ENCODE measurements at regions not wholly inside any gene's neighbourhood (a gene's known extent, or its start where the extent isn't known, plus 50 kb on each side); places are given as distances from the start of the nearest gene placed in this dataset.

DNA sequence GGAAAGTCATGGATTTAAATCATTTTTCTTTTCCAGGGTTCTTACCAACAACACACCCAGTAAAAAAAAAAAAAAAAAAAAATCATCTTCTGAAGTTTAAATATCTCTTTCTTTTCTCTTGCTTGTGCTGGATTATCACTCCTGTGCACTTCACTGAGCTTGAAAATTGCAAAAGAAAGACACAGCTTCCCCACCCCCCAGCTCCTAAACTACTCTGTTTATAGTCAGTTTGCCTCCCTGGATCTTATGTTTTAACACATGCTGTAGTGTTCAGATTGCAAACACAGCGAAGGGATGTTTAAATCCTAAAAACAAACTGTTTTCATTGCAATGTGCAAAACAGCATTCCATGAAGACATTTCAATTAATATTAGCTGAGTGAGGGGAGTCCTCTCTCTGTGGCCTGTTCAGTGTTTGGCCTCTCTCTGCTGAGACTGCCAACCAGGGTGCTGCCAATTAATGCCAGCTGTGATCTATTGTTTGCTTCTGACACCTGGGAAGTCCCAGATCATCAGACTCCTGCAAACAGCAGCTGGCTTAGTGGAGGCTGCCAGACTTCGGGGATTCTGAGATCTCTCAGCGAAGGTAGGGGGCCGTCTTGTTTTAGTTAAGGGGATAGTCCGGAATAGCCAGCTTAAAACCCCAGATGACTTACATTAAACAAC lies 171.1 kb upstream of the PITX2 start:
- no peak overlapping the region for H3K4me3 ChIP-seq (ENCODE audit: low read length in 3 of 3)
- H3K27ac ChIP-seq (ENCODE audit: low read depth, low read length): no peak overlapping the region
- no peaks in the 10 kb centered on the region for H3K36me3 ChIP-seq (ENCODE audit: control insufficient read depth in 3 of 3, insufficient read depth in 3 of 3, low read length in 3 of 3)
- H3K4me1 ChIP-seq (ENCODE audit: control insufficient read depth in 3 of 3, insufficient read depth in 3 of 3, low read length in 3 of 3): peaks cover 0 to 4% (median 4%) of the 10 kb centered on the region in 3 donors
- H3K9me3 ChIP-seq (ENCODE audit: control insufficient read depth in 3 of 3, low read length in 3 of 3): no peaks in the 10 kb centered on the region
- H3K27me3 ChIP-seq (ENCODE audit: control insufficient read depth in 3 of 3, insufficient read depth in 3 of 3, low read length in 3 of 3): peaks cover 0 to 3% (median 0%) of the 10 kb centered on the region in 3 donors
- no peak overlapping the region for H3K9ac ChIP-seq (ENCODE audit: low read depth in 1 of 3, low read length in 3 of 3)

DNA sequence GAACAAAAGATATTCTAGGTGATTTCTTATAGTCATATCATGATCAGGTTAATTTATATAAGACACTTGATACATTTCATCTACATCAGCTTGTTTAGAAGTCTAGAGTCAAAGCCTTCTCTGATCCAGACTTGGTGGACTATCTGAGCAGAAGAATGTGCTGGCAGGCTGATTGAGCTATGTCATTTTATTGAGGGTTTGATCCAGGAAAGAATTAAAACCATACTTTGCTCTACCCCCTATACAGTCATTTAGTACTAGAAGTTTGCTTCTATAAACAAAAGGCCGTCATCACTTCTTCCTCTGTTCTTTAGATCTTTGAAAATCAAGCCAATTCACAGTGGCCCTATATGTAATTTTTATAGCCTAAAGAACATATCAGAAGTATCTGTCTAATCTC lies 173.1 kb upstream of the PITX2 start:
- no peak overlapping the region for H3K4me3 ChIP-seq (ENCODE audit: low read length in 3 of 3)

DNA sequence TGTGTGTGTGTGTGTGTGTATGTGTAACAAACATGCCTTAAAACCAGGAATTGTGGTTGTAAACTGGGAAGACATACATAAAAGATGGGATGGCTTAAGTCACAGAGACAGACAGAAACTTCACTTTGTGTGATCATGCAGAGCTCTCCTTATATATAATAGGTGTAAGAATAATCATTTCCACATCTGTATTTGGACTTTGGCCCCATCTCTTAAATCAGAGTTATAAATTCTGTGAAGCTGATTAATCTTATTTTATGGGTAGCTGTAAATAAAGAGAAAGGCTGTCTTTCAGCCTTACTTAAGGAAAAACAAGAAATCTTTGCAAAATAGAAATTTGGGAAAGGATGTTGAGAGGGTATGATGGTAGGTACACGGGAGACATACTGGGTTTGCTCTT lies 174.6 kb upstream of the PITX2 start:
- Histone ChIP-seq H3K27me3 (ENCODE audit: control insufficient read depth in 3 of 3, insufficient read depth in 3 of 3, low read length in 3 of 3) (peaks cover 0 to 4% (median 0%) of the 10 kb centered on the region in 3 donors), H3K4me3 (ENCODE audit: low read length in 3 of 3) (no peak overlapping the region), H3K9ac (ENCODE audit: low read depth in 1 of 3, low read length in 3 of 3) (no peak overlapping the region), H3K9me3 (ENCODE audit: control insufficient read depth in 3 of 3, low read length in 3 of 3) (no peaks in the 10 kb centered on the region), H3K27ac (ENCODE audit: low read depth, low read length) (no peak overlapping the region), H3K4me1 (ENCODE audit: control insufficient read depth in 3 of 3, insufficient read depth in 3 of 3, low read length in 3 of 3) (peaks cover 0 to 4% (median 4%) of the 10 kb centered on the region in 3 donors), H3K36me3 (ENCODE audit: control insufficient read depth in 3 of 3, insufficient read depth in 3 of 3, low read length in 3 of 3) (no peaks in the 10 kb centered on the region)

More for the DNA sequence above, 173.1 kb upstream of the PITX2 start:
- no peaks in the 10 kb centered on the region for H3K36me3 ChIP-seq (ENCODE audit: control insufficient read depth in 3 of 3, insufficient read depth in 3 of 3, low read length in 3 of 3)
- H3K9ac ChIP-seq (ENCODE audit: low read depth in 1 of 3, low read length in 3 of 3): no peak overlapping the region
- peaks cover 0 to 4% (median 4%) of the 10 kb centered on the region in 3 donors for H3K4me1 ChIP-seq (ENCODE audit: control insufficient read depth in 3 of 3, insufficient read depth in 3 of 3, low read length in 3 of 3)
- no peak overlapping the region for H3K27ac ChIP-seq (ENCODE audit: low read depth, low read length)
- peaks cover 0 to 4% (median 0%) of the 10 kb centered on the region in 3 donors for H3K27me3 ChIP-seq (ENCODE audit: control insufficient read depth in 3 of 3, insufficient read depth in 3 of 3, low read length in 3 of 3)
- H3K9me3 ChIP-seq (ENCODE audit: control insufficient read depth in 3 of 3, low read length in 3 of 3): no peaks in the 10 kb centered on the region

DNA sequence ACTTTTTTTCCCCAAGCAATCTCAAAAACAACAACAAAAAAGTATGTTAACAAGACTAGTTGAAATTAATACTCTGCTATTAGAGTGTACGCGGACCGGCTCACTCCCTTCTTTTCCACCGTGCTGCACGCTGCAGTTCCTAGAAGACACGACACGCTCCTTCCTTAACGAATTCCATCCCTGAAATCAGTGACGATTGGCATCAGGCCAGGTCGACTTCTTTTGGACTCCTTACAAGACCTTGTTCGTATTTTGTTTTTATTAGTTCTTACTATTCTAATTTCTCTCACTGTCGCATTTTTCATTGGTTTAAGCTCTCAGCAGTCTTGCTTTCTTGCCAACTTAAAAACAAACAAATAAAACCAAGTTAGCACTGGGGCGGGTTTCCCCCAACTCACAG lies 175.8 kb upstream of the PITX2 start:
- Histone ChIP-seq H3K9ac (ENCODE audit: low read depth in 1 of 3, low read length in 3 of 3) (no peak overlapping the region), H3K27me3 (ENCODE audit: control insufficient read depth in 3 of 3, insufficient read depth in 3 of 3, low read length in 3 of 3) (peaks cover 0 to 4% (median 0%) of the 10 kb centered on the region in 3 donors), H3K4me3 (ENCODE audit: low read length in 3 of 3) (no peak overlapping the region), H3K27ac (ENCODE audit: low read depth, low read length) (no peak overlapping the region), H3K4me1 (ENCODE audit: control insufficient read depth in 3 of 3, insufficient read depth in 3 of 3, low read length in 3 of 3) (peaks cover 0 to 4% (median under 1%) of the 10 kb centered on the region in 3 donors), H3K36me3 (ENCODE audit: control insufficient read depth in 3 of 3, insufficient read depth in 3 of 3, low read length in 3 of 3) (no peaks in the 10 kb centered on the region), H3K9me3 (ENCODE audit: control insufficient read depth in 3 of 3, low read length in 3 of 3) (no peaks in the 10 kb centered on the region)

DNA sequence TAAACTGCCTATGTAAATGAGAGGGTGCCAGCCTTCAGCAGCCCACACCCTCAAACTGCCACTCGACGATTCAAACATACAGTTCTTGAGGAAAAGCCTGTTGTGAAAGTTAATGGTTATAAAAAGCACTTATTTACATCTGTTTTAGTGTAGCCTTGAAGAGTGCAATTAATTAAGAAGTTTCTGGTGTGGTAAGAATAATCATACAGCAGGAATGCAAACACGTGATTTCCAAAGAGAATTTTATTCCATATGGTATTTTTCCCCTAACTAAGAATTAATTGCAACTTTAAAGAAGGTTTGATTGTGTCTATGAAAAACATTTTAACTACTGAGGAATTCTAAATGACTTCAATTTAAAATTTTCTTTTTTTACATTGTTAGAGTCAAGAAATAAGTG lies 176.3 kb upstream of the PITX2 start:
- H3K36me3 ChIP-seq (ENCODE audit: control insufficient read depth in 3 of 3, insufficient read depth in 3 of 3, low read length in 3 of 3): no peaks in the 10 kb centered on the region
- H3K4me1 ChIP-seq (ENCODE audit: control insufficient read depth in 3 of 3, insufficient read depth in 3 of 3, low read length in 3 of 3): peaks cover 0 to under 1% (median 0%) of the 10 kb centered on the region in 3 donors
- H3K9me3 ChIP-seq (ENCODE audit: control insufficient read depth in 3 of 3, low read length in 3 of 3): no peaks in the 10 kb centered on the region
- no peak overlapping the region for H3K4me3 ChIP-seq (ENCODE audit: low read length in 3 of 3)
- H3K9ac ChIP-seq (ENCODE audit: low read depth in 1 of 3, low read length in 3 of 3): no peak overlapping the region
- no peak overlapping the region for H3K27ac ChIP-seq (ENCODE audit: low read depth, low read length)
- H3K27me3 ChIP-seq (ENCODE audit: control insufficient read depth in 3 of 3, insufficient read depth in 3 of 3, low read length in 3 of 3): peaks cover 0 to 4% (median 0%) of the 10 kb centered on the region in 3 donors

DNA sequence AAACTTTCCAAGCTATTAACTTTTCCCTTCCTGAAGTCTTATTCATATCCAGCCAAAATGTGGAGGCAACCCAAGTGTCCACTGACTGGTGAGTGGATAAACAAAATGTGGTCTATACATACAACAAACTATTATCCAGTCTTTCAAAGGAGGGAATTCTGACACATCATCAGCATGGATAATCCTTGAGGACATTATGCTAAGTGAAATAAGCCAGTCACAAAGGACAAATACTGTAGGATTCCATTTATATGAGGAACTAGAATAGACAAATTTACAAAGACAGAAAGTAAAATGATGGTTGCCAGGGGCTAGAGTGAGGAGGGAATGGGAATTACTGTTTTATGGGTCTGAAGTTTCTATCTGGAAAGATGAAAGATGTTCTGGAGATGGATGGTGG lies 178.7 kb upstream of the PITX2 start:
- Histone ChIP-seq H3K4me3 (ENCODE audit: low read length in 3 of 3) (no peak overlapping the region), H3K27ac (ENCODE audit: low read depth, low read length) (no peak overlapping the region)

DNA sequence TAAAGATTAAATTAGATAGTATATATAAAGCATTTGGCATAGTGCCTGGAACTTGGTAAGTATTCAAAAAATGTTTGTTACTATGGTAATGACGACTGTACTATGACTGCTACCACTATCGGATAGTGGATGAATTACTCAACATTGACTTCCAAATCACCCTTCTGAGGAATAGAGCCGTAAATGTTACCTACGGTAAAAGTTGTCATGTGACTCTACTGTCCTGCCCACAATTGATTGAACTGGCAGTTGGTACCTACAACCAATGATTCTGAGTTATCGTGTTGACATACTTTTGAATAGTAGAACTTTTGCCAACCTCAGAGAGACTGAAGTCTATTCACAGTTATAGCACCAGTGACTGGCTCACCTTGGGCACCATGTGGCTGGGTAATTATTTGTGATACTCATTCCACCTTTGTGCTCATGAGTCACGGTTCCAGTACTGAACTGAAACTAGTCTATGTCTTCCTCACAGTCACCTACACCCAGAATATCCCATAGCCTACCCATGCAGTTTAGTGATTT lies 185.5 kb upstream of the PITX2 start:
- H3K36me3 ChIP-seq (ENCODE audit: control insufficient read depth in 3 of 3, insufficient read depth in 3 of 3, low read length in 3 of 3): no peaks in the 10 kb centered on the region
- no peak overlapping the region for H3K4me3 ChIP-seq (ENCODE audit: low read length in 3 of 3)
- H3K9me3 ChIP-seq (ENCODE audit: control insufficient read depth in 3 of 3, low read length in 3 of 3): no peaks in the 10 kb centered on the region
- H3K27ac ChIP-seq (ENCODE audit: low read depth, low read length): no peak overlapping the region
- H3K9ac ChIP-seq (ENCODE audit: low read depth in 1 of 3, low read length in 3 of 3): no peak overlapping the region
- H3K4me1 ChIP-seq (ENCODE audit: control insufficient read depth in 3 of 3, insufficient read depth in 3 of 3, low read length in 3 of 3): no peaks in the 10 kb centered on the region
- H3K27me3 ChIP-seq (ENCODE audit: control insufficient read depth in 3 of 3, insufficient read depth in 3 of 3, low read length in 3 of 3): no peaks in the 10 kb centered on the region

More for the DNA sequence above, 178.7 kb upstream of the PITX2 start:
- Histone ChIP-seq H3K9me3 (ENCODE audit: control insufficient read depth in 3 of 3, low read length in 3 of 3) (no peaks in the 10 kb centered on the region), H3K27me3 (ENCODE audit: control insufficient read depth in 3 of 3, insufficient read depth in 3 of 3, low read length in 3 of 3) (peaks cover 0 to 4% (median 0%) of the 10 kb centered on the region in 3 donors), H3K4me1 (ENCODE audit: control insufficient read depth in 3 of 3, insufficient read depth in 3 of 3, low read length in 3 of 3) (no peaks in the 10 kb centered on the region), H3K36me3 (ENCODE audit: control insufficient read depth in 3 of 3, insufficient read depth in 3 of 3, low read length in 3 of 3) (no peaks in the 10 kb centered on the region), H3K9ac (ENCODE audit: low read depth in 1 of 3, low read length in 3 of 3) (no peak overlapping the region)

DNA sequence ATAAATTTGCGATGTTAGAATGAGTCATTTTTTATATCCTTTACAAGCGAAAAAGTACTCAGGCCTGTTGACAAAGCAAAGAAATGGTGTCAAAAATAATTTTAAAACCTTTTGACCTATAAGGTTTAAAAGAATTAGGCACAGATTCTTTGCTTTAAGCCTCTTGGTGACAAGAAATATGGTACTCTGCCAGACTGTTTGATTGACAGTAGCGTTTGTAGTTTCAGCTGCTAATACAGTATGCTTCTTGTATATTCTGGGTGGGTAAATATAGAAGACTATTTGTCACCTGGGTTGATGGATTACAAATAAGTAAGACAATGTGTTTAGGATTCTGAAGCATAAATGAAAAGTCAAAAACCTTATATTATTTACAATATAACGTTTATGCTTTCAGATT lies 193.1 kb upstream of the PITX2 start:
- no peaks in the 10 kb centered on the region for H3K9me3 ChIP-seq (ENCODE audit: control insufficient read depth in 3 of 3, low read length in 3 of 3)
- H3K9ac ChIP-seq (ENCODE audit: low read depth in 1 of 3, low read length in 3 of 3): peak overlapping the region in 1 of 3 donors; percentile 2
- H3K36me3 ChIP-seq (ENCODE audit: control insufficient read depth in 3 of 3, insufficient read depth in 3 of 3, low read length in 3 of 3): no peaks in the 10 kb centered on the region
- peaks cover 0 to 5% (median 2%) of the 10 kb centered on the region in 3 donors for H3K4me1 ChIP-seq (ENCODE audit: control insufficient read depth in 3 of 3, insufficient read depth in 3 of 3, low read length in 3 of 3)
- H3K27me3 ChIP-seq (ENCODE audit: control insufficient read depth in 3 of 3, insufficient read depth in 3 of 3, low read length in 3 of 3): no peaks in the 10 kb centered on the region
- H3K27ac ChIP-seq (ENCODE audit: low read depth, low read length): peak overlapping the region; percentile 9
- H3K4me3 ChIP-seq (ENCODE audit: low read length in 3 of 3): peak overlapping the region in 1 of 3 donors; percentile 35

DNA sequence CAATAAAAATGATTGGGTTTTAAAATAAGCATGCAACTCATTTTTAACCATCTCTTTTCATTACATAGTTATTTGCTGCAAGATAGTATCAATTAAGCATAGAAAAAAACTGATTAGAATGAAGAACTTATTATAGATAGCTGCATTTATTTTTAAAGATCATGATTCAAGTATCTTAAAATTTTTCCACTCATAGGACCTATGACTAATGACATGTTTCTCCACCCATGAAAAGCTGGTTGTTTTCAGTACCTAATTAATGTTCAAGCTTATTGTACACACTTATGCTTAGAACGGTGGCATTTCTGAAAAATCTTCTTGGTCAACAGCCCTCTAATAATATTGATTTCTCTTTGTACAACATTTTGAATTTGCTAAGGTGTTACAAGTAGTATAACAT lies 193.5 kb upstream of the PITX2 start:
- Histone ChIP-seq H3K4me1 (ENCODE audit: control insufficient read depth in 3 of 3, insufficient read depth in 3 of 3, low read length in 3 of 3) (peaks cover 0 to 5% (median 2%) of the 10 kb centered on the region in 3 donors), H3K9ac (ENCODE audit: low read depth in 1 of 3, low read length in 3 of 3) (no peak overlapping the region), H3K9me3 (ENCODE audit: control insufficient read depth in 3 of 3, low read length in 3 of 3) (no peaks in the 10 kb centered on the region), H3K4me3 (ENCODE audit: low read length in 3 of 3) (no peak overlapping the region), H3K36me3 (ENCODE audit: control insufficient read depth in 3 of 3, insufficient read depth in 3 of 3, low read length in 3 of 3) (no peaks in the 10 kb centered on the region), H3K27me3 (ENCODE audit: control insufficient read depth in 3 of 3, insufficient read depth in 3 of 3, low read length in 3 of 3) (no peaks in the 10 kb centered on the region), H3K27ac (ENCODE audit: low read depth, low read length) (no peak overlapping the region)

DNA sequence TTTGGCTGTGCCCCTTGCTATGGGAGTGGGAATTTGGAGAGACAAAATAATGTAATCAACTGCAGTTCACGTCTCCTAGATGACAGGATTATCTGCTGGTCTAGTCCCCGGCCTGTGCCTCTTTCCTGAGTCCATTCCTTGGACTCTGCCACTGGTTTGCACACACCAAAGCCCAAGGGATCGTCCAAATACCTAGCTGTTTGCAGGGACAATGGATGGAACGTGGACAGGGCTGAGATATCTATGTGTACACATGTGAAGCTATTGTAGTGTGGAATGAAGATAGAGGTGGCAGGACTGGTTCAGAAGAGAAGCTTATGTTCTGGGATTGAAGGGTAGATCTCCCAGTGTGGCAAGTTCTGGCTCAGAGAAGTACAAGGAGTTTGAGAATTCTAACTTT lies 198.3 kb upstream of the PITX2 start:
- Histone ChIP-seq H3K9ac (ENCODE audit: low read depth in 1 of 3, low read length in 3 of 3) (no peak overlapping the region), H3K27me3 (ENCODE audit: control insufficient read depth in 3 of 3, insufficient read depth in 3 of 3, low read length in 3 of 3) (no peaks in the 10 kb centered on the region), H3K27ac (ENCODE audit: low read depth, low read length) (no peak overlapping the region), H3K4me3 (ENCODE audit: low read length in 3 of 3) (no peak overlapping the region), H3K36me3 (ENCODE audit: control insufficient read depth in 3 of 3, insufficient read depth in 3 of 3, low read length in 3 of 3) (no peaks in the 10 kb centered on the region), H3K9me3 (ENCODE audit: control insufficient read depth in 3 of 3, low read length in 3 of 3) (no peaks in the 10 kb centered on the region), H3K4me1 (ENCODE audit: control insufficient read depth in 3 of 3, insufficient read depth in 3 of 3, low read length in 3 of 3) (peaks cover 0 to 2% (median 0%) of the 10 kb centered on the region in 3 donors)
